Stimulated activated CD4-positive, alpha-beta T cell treated with anti-CD3 and anti-CD28 coated beads, TNF-alpha, amount 100 ng/mL, for 4 hours (primary cell): ENCODE measurements at regions not wholly inside any gene's neighbourhood (a gene's known extent, or its start where the extent isn't known, plus 50 kb on each side); places are given as distances from the start of the nearest gene placed in this dataset.

Experiments
- DNase-seq, 3 experiments: peaks; one replicate each; pipeline ENCODE4 v3.0.0-alpha.2; 2020; ENCODE audit warnings: low read depth in 3 of 3

GRCh38 chr14:101103321-101103901 is 199.9 kb upstream of the RTL1 start:
- DNase-seq, result no peak

- DNase-seq, result no peak
These were observed 201.0 kb upstream of the RTL1 start for GRCh38 chr14:101104485-101104884.

GRCh38 chr14:101105045-101105444 is 201.5 kb upstream of the RTL1 start:
- no peak for DNase-seq

- DNase-seq, result no peak
These were observed 205.2 kb upstream of the RTL1 start for GRCh38 chr14:101108579-101109346.

- DNase-seq, result no peak
These were observed 205.8 kb upstream of the RTL1 start for GRCh38 chr14:101109347-101109638.

GRCh38 chr14:101109981-101110728 is 206.6 kb upstream of the RTL1 start:
- DNase-seq, result no peak

- no peak for DNase-seq
These were observed 207.5 kb upstream of the RTL1 start for GRCh38 chr14:101110729-101111619.

- no peak for DNase-seq
These were observed 208.2 kb upstream of the RTL1 start for GRCh38 chr14:101111620-101112290.

GRCh38 chr14:101112351-101113107 is 209.0 kb upstream of the RTL1 start:
- no peak for DNase-seq

- no peak for DNase-seq
These were observed 209.6 kb upstream of the RTL1 start for GRCh38 chr14:101113108-101113612.

- DNase-seq, result no peak
These were observed 210.6 kb upstream of the RTL1 start for GRCh38 chr14:101113835-101114725.

GRCh38 chr14:101114726-101115515 is 211.4 kb upstream of the RTL1 start:
- no peak for DNase-seq

GRCh38 chr14:101115652-101116051 is 212.1 kb upstream of the RTL1 start:
- DNase-seq, result no peak

- DNase-seq, result no peak
These were observed 212.5 kb upstream of the RTL1 start for GRCh38 chr14:101116065-101116464.

GRCh38 chr14:101116486-101117130 is 213.1 kb upstream of the RTL1 start:
- no peak for DNase-seq

GRCh38 chr14:101117543-101117942 is 214.0 kb upstream of the RTL1 start:
- no peak for DNase-seq

- DNase-seq, result no peak
These were observed 214.7 kb upstream of the RTL1 start for GRCh38 chr14:101118233-101118632.
